Glomerular visceral epithelial cell (primary cell): ENCODE measurements at regions not wholly inside any gene's neighbourhood (a gene's known extent, or its start where the extent isn't known, plus 50 kb on each side); places are given as distances from the start of the nearest gene placed in this dataset.
"Not testable (repeated sequence)": the region's sequence is repeated elsewhere in the genome, so short reads cannot be mapped to it uniquely, and the experiment has no call there.

Experiments
- DNase-seq: peaks from one replicate; pipeline ENCODE4 v3.0.0-alpha.2; 2016; ENCODE audit errors: extremely low spot score

DNA sequence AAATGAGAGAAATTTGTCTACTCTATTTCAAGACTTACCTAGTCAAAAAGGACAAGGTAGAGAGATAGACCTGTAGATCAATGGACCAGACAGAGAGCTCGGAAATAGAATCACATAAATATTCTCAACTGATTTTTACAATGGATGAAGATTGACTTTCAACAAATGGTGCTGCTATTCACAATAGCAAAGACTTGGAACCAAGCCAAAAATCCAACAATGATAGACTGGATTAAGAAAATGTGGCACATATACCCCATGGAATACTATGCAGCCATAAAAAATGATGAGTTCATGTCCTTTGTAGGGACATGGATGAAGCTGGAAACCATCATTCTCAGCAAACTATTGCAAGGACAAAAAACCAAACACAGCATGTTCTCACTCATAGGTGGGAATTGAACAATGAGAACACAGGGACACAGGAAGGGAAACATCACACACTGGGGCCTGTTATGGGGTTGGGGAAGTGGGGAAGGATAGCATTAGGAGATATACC lies 1128.2 kb downstream of the UQCRFS1 start:
- not testable (repeated sequence) for DNase-seq

DNA sequence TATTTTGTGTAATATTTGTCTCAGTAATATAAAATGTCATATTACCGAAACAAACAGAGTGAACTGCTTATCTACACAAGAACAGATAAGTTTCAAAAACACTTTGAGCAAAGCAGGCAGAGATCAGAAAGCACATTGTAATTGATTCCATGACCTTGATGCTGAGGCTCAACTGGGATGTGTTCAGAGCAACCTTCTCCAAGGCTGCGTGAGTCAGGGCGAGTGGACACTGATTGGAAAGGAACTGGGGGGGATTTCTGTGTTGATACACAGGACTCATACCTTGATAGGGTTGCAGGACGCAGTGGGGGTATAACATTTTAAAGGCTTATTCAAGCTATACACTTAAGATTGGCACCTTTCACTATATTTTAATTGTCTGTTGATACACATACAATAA lies 1136.3 kb downstream of the UQCRFS1 start:
- DNase-seq = no peak

DNA sequence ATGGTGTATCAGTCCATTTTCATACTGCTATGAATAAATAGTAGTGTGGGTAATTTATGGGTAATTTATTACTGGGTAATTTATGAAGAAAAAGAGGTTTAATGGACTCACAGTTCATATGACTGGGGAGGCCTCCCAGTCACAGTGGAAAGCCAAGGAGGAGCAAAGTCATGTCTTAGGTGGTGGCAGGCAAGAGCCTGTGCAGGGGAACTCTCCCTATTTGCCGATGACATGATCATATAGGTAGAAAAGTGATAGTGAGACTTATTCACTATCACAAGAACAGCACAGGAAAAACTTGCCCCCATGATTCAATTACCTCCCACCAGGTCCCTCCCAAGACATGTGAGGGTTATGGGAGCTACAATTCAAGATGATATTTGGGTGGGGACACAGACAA lies 1137.7 kb downstream of the UQCRFS1 start:
- DNase-seq = no peak

DNA sequence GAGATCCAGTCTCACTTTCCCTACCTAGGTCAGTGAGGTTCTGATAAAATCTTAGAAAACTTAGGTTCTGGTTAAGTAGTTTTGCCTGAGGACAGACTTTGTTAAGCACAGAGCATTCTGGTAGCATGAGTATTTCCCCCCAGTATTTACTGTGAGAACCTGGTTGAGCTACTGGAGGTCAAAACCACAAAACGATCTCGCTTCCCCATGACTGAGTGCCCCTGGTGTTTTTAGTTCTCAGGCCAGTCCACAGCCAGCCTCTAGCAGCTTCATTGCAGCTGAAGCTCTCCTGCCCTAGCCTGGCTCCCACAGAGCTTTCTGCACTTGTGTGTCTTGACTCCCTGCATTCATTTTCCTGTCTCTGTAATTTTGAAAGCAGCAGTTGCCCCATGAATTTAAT lies 1138.2 kb downstream of the UQCRFS1 start:
- DNase-seq = peak; percentile 82

DNA sequence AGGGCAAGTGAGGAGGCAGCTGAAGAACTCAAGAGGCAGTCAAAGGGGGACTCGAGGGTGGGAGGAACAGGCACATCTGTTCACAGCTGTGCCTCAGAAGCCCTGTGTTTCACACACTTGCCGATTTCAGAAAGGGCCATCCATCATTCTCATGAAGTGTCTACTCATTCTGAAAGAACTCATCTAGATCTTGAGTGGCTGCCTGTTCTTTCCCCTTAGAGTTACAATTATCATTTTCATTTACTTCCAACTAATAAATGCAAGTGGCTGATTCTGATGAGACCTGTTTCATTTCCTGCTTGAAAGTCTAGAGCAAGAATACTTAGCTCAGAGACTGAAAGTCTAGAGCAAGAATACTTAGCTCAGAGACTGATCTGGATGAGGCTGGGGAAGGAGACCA lies 1145.1 kb downstream of the UQCRFS1 start:
- no peak for DNase-seq

DNA sequence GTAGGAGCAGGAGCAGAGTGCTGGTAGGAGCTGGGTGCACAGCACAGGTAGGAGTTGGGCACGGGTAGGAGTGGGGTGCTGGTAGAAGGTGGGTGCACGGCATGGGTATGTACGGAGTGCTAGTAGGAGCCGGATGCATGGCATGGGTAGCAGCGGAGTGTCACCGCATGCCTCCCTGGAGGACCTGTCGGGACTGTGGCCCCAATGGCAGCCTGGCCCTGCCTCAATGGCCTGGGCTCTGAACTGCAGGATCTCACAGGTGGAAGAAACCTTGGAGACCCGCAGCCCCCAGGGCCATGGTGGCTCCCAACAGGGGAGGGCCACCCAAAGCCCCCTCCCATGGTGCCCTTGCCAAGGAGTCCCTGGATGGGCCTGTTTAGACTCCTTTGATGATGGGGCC lies 1146.0 kb downstream of the UQCRFS1 start:
- DNase-seq = no peak

DNA sequence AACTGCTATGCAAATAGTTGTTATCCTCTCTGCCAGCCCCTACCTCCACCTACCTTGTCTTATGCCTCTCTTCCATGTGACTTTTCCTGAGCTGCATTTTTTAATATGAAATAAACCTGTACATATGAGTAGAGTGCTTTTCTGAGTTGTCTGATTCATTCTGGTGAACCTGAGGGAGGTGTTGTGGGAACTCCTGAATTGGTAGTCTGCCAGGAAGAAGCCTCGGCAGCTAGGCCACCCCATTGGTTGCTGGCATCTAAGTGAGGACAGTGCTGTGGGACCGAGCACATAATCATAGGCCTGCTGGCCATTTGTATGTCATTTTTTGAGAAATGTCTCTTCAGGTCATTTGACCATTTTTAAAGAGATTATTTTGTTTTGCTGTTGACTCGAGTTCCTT lies 1146.8 kb downstream of the UQCRFS1 start:
- peak; percentile 20 for DNase-seq

DNA sequence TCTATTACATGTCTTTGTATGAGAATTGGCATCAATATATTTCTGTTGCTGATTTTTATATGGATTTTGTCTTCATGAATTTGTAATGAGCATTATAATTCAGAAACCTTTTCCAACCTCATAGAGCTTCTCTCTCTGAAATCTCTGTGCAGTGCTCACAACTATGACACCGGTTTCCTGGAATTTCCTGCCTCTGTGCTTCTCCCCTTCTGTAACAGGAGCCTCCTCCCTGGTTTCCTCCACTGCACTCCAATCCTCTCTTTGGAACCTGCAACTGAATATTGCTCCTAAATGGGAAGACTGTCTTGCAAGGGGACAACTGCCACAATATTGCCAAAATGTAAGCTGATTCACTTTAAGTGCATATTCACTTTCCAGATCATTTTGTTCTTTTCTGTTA lies 1147.9 kb downstream of the UQCRFS1 start:
- DNase-seq = peak; percentile 28

DNA sequence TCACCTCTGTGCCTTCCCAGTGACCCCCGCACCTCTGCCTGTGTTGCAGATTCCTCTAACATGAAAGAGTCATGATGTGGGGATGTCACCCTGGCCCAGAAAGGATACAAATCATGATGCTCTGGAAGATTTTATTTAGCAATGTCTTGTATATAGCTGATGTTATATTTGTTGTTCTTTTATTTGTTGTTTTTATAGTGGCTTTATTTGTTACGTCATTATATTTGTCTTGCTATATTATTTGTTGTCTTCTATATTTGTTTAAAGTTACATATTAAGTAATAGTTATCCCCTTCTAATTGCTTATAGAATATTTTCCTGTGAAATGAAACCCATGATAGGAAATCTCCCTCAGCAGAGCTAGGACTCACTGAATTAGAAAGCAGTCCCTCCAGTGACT lies 1149.2 kb downstream of the UQCRFS1 start:
- no peak for DNase-seq

DNA sequence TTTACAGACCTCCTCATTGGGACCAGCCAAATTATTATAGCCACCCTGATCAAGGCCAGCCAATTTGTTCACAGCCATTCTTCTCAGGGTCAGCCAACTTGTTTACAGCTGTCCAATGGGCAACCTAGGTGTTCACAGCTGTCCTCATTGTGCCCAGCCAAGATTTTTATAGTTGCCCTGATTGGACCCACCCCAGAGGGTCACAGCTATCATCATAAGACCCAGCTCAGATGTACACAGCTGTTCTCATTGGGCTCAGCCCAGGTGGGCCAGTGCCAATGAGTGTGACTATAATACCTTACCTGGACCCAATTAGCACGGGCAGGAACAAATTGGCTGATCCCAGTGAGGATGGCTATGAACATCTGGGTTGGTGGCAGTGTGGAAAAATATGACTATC lies 1151.8 kb downstream of the UQCRFS1 start:
- DNase-seq = no peak

DNA sequence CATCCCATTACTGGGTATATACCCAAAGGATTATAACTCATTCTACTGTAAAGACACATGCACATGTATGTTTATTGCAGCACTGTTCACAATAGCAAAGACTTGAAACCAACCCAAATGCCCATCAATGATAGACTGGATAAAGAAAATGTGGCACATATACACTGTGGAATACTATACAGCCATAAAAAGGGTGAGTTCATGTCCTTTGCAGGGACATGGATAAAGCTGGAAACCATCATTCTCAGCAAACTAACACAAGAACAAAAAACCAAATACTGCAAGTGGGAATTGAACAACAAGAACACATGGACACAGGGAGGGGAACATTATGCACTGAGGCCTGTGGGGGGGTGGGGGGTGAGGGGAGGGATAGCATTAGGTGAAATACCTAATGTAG lies 1155.9 kb downstream of the UQCRFS1 start:
- not testable (repeated sequence) for DNase-seq

DNA sequence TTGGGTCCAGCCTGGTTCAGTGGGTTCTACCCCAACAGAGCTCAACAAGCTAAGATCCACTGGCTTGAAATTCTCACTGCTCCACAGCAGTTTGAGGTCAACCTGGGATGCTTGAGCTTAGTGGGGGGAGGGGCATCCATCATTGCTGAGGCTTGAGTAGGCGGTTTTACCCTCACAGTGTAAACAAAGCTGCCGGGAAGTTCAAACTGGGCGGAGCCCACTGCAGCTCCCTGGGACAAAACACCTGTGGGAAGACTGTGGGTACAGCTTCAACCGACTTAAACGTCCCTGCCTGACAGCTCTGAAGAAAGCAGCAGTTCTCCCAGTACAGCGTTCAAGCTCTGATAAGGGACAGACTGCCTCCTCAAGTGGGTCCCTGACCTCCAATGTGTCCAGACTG lies 1161.9 kb downstream of the UQCRFS1 start:
- DNase-seq = no peak

DNA sequence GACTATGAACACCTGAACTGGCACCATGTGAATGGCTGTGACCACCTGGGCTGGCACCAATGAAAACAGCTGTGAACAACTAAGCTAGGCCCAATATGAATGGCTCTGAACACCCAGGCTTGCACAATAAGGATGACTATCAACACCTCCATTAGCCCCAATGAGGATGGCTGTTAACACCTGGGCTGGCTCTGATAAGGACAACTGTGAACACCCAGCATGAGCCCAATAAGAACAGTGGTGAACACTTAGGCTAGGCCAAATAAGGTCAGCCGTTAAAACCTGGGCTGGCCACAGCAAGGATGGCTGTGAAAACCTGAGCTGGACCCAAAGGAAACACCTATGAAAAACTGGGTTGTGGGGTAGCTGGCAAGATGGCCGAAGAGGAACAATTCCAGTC lies 1163.1 kb downstream of the UQCRFS1 start:
- no peak for DNase-seq

DNA sequence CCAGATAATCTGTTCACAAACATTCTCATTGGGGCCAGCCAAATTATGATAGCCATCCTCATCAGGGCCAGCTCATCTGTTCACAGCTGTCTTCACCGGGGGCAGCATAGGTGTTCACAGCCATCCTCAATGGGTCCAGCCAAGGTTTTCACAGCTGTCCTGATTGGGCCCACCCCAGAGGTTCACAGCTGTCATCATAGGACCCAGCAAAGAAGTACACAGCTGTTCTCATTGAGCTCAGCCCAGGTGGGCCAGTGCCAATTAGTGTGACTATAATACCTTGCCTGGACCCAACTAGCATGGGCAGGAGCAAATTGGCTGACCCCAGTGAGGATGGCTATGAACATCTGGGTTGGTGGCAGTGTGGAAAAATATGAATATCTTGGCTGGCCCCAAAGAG lies 1166.0 kb downstream of the UQCRFS1 start:
- no peak for DNase-seq

DNA sequence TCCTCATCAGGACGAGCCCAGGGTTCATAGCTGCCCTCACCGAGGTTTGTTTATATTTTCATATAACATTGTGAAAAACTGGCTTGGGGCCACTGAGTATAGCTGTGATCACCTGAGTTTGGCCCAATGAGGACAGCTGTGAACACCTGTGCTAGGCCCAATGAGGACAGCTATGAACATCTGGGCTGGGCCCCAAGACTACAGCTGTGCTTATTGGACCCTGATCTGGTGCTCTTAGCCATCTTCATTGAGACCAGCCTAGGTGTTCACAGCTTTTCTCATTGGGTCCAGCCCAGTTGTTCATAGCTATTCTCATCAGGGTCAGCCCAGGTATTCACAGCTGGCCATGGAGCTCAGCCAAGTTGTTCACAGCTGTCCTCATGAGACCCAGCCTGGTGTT lies 1167.3 kb downstream of the UQCRFS1 start:
- DNase-seq = no peak

DNA sequence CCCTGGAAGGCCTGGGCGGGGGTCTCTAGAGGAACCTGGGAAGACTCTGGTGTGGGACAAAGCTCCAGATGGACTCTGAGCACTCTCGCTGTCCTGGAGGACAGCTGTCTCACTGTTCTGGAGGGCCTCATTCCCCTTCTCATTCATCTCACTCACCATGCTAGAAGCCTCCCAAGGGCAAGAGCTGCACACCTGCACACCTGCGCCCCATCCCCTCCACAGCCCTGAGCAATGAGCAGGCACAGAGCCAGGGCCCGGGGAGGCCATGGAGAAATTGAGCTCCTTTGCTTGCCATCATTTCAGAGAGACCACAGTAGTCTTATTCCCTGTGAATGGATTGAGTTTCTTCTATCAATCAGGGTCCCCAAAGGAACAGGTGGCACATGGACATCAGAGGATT lies 1168.5 kb downstream of the UQCRFS1 start:
- DNase-seq = no peak

DNA sequence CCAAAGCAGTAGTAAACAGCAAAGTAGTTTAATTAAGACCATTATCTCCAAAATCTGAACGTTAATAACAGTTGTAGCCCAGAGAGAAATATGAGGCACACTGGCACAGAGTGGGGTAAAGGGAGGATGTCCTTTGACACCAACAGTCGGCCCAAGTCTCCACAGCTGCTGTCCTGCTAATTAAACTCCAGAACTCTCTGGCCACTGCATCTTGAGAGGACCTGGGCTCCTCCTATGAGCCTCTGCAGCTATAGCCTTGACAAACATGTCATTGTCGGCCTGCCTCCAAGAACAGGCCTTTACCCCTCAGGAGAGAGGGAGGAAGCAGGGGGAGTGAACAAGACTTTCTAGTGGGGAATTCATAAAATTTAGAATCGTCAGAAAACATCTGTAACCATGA lies 1170.4 kb downstream of the UQCRFS1 start:
- no peak for DNase-seq

DNA sequence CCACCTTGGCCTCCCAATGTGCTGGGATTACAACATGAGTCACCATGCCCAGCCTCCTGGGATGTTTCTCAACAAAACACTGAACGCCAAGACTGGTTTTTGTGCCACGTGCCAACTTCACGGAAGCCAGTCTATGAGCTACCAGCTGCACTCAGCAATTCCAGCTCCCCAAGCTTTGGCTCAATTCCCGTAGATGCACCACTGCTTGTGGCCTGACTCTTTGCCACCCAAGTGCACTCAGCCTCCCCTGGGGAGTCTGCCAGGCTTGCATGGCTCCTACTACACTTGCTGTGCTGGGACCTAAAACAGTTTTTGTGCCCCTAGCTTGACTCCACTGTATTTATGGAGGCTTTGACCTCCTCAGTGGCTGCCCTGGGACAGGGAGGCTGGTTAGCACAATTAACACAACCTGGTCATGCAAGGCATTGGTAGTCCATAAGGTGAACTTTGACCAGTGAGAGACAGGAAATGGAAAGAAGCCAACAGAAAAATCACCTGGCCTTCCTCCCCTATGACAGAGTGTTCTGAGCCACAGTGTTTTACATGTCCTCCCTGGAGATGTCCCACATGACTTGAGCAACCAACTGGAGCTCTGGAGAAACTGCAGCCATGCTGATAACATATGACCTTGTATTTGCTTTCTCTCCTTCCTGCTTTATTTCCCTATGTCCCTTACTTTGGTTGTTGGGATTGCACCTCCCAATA lies 1173.1 kb downstream of the UQCRFS1 start:
- peak; percentile 53 for DNase-seq

DNA sequence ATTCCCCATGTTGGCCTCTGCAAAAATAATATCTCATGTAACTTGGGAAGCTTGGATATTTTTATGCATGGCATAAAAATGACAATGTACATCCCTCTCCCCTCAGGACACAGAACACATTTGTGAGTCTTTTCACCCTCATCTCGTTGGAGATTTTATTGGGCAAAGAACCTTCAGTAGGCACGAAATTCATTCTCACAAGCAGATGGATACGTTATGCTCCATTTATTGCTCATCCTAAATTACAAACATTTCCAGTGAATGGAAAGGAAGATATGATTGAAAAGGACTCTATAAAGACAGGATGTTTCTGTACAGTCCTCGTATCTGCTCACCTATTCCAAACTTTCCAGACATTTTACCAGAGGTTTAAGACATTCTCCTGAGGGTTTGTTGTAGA lies 1175.8 kb downstream of the UQCRFS1 start:
- DNase-seq = no peak

DNA sequence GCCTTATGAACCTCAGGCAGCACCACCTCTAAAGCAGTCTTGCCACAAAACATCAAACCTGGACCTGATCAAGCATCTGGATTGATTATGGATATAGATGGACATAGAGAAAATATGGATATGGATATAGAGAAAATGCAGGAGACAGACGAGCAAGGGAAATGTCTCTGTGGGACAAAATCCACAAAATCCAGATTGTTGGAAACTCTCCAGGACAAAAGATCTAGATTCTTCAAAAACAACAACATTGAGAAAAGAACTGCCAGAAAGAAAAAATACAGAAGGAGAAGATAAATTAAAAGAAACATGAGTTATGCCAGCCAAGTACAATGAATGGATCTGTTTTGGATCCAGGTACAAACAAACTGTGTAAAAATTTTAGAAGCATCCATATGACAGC lies 1176.5 kb downstream of the UQCRFS1 start:
- no peak for DNase-seq

DNA sequence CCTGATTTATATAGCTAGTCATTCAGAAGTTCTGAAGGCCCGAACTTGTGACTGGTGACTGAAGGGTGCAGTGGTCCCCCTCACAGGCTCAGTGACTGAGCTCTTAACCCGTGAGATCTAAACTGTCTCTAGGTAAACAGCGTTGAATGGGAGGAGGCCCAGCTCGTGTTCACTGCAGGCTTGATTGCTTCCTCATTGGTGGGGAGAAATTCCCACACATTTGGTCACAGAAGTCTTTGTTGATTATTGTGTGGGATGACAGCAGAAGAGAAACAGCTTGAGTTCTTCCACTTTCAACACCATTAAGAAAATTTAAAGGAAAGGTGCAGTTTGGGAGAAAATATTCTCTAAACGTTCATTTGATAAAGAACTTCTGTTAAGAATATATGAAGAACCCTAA lies 1178.0 kb downstream of the UQCRFS1 start:
- DNase-seq = no peak

DNA sequence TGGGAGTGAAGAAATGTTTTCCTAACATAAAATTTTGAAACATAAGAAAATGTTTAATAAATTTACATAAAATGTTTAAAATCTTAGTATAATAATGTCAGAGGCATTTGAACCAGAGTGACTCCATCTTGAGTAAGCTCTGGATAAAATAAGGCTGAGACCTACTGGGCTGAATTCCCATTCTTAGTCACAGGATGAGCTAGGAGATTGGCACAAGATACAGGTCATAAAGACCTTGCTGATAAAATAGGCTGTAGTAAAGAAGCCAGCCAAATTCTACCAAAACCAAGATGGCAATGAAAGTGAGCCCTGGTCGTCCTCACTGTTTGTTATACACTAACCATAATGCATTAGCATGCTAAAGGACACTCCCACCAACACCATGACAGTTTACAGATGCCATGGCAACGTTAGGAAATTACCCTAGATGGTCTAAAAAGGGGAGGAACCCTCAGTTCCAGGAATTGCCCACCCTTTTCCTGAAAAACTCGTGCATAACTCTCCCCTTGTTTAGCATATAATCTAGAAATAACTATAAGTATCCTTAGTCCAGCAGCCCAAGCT lies 1184.0 kb downstream of the UQCRFS1 start:
- no peak for DNase-seq

DNA sequence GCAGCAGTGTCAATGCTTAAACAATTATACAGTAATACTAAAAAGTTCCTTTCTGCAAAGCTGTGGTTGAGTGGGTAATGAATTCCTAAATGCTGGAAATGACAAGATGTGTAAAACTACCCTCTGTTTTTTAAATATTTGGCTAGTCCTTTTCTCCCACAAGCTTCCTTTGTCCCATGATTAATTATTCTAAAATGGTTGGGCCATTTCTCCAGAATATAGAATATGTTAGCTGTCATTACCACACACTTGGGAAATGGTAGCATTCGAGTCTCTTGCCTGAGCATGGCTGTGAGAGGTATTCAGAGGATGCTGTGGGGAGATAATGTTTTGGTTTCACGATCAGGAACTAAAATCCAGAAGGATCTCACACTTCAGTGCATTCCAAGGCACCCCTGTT lies 1185.8 kb downstream of the UQCRFS1 start:
- peak; percentile 31 for DNase-seq

DNA sequence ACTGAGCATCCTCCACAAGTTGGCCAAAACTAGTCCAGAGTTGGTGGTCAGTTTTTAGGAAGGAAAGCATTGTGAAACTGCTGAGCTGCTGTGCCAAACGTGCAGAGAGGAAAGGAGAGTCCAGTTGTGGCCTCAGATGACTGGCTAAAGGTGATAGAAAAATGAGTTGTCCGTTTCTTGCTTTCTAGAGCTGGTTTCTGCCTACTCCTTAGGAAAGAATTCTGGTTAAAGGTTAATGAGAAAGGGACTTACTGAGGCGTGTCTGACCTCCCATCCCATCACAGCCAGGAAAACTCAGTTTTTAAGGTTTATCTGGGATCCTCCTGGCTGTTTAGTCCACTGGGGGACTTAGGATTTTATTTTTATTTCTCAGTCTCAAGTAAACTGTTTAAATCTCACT lies 1186.3 kb downstream of the UQCRFS1 start:
- DNase-seq = peak; percentile 65
